Hepatocyte (in vitro differentiated cells): ENCODE measurements at regions not wholly inside any gene's neighbourhood (a gene's known extent, or its start where the extent isn't known, plus 50 kb on each side); places are given as distances from the start of the nearest gene placed in this dataset.

Experiments
- DNase-seq: peaks from one replicate; pipeline ENCODE4 v3.0.0-alpha.2; 2016; ENCODE audit warnings: low spot score
- H2AFZ ChIP-seq: fragments of 200-600 bp; sonication (generic); 2 replicates; pipeline ENCODE4 v1.6.0; 2016; ENCODE audit warnings: antibody characterized with exemption, mild to moderate bottlenecking
- H3K27ac ChIP-seq: fragments of 200-600 bp; sonication (generic); 2 replicates; pipeline ENCODE4 v1.5.1; 2016; ENCODE audit warnings: mild to moderate bottlenecking
- H3K27me3 ChIP-seq: fragments of 200-600 bp; sonication (generic); 2 replicates; pipeline ENCODE4 v1.6.1; 2016
- H3K36me3 ChIP-seq: fragments of 200-600 bp; sonication (generic); replicated peaks from 2 replicates; pipeline ENCODE4 v1.5.1; 2016; ENCODE audit warnings: low read depth; ENCODE audit not compliant: insufficient read depth
- H3K4me1 ChIP-seq: fragments of 200-600 bp; sonication (generic); 2 replicates; pipeline ENCODE4 v1.5.1; 2016; ENCODE audit warnings: mild to moderate bottlenecking, moderate library complexity; ENCODE audit not compliant: insufficient read depth
- H3K4me2 ChIP-seq: fragments of 200-600 bp; sonication (generic); 2 replicates; pipeline ENCODE4 v1.6.0; 2016
- H3K4me3 ChIP-seq: fragments of 200-600 bp; sonication (generic); 2 replicates; pipeline ENCODE4 v1.5.1; 2016; ENCODE audit warnings: mild to moderate bottlenecking
- H3K79me2 ChIP-seq: fragments of 200-600 bp; sonication (generic); 2 replicates; pipeline ENCODE4 v1.6.0; 2017; ENCODE audit warnings: mild to moderate bottlenecking
- H3K9me2 ChIP-seq: fragments of 200-600 bp; sonication (generic); replicated peaks from 2 replicates; pipeline ENCODE4 v1.6.0; 2017; ENCODE audit warnings: mild to moderate bottlenecking; ENCODE audit not compliant: insufficient read depth
- H3K9me3 ChIP-seq: fragments of 200-600 bp; sonication (generic); 2 replicates; pipeline ENCODE4 v1.5.1; 2016; ENCODE audit warnings: low read depth, mild to moderate bottlenecking
- H4K20me1 ChIP-seq: fragments of 200-600 bp; sonication (generic); 2 replicates; pipeline ENCODE4 v1.6.0; 2016; ENCODE audit warnings: mild to moderate bottlenecking; ENCODE audit not compliant: insufficient read depth, poor library complexity, severe bottlenecking
- CTCF ChIP-seq: fragments of 200-600 bp; sonication (generic); IDR thresholded peaks from 2 replicates; pipeline ENCODE4 v1.5.1; 2016; ENCODE audit warnings: antibody characterized with exemption, mild to moderate bottlenecking; ENCODE audit not compliant: poor library complexity
- EZH2 ChIP-seq: fragments of 200-600 bp; sonication (generic); IDR thresholded peaks from 2 replicates; pipeline ENCODE4 v1.6.1; 2016; ENCODE audit warnings: antibody characterized with exemption, mild to moderate bottlenecking, borderline replicate concordance
- EZH2phosphoT487 ChIP-seq: fragments of 200-600 bp; sonication (generic); IDR thresholded peaks from one replicate; pipeline ENCODE4 v1.6.1; 2018; ENCODE audit warnings: antibody characterized with exemption, mild to moderate bottlenecking, low read depth, moderate library complexity; ENCODE audit not compliant: unreplicated experiment, severe bottlenecking
- WGBS: methylation state at CpG from one replicate; pipeline ENCODE4 v1.1.6; 2016; ENCODE audit warnings: low lambda C conversion rate; ENCODE audit errors: missing lambda C conversion rate; 5-methylcytosine and 5-hydroxymethylcytosine counted together

- no peak overlapping the region for H3K4me3 ChIP-seq
- no peaks in the 10 kb centered on the region for H3K79me2 ChIP-seq
- H3K9me3 ChIP-seq: no peaks in the 10 kb centered on the region
- H3K36me3 ChIP-seq: no peaks in the 10 kb centered on the region
- 83% methylated on average over 2 of the region's 2 CpGs for WGBS
- H4K20me1 ChIP-seq: no peaks in the 10 kb centered on the region
- H3K27me3 ChIP-seq: no peaks in the 10 kb centered on the region
- no peaks in the 10 kb centered on the region for H3K9me2 ChIP-seq
- TF ChIP-seq CTCF (no peak), EZH2 (no peak), EZH2phosphoT487 (no peak)
- H3K4me2 ChIP-seq: no peak overlapping the region
- no peak overlapping the region for H2AFZ ChIP-seq
- DNase-seq: no peak
- no peak overlapping the region for H3K27ac ChIP-seq
- no peaks in the 10 kb centered on the region for H3K4me1 ChIP-seq
Observed at GRCh38 chr2:59993726-59994125, 559.7 kb downstream of the BCL11A start.

DNA sequence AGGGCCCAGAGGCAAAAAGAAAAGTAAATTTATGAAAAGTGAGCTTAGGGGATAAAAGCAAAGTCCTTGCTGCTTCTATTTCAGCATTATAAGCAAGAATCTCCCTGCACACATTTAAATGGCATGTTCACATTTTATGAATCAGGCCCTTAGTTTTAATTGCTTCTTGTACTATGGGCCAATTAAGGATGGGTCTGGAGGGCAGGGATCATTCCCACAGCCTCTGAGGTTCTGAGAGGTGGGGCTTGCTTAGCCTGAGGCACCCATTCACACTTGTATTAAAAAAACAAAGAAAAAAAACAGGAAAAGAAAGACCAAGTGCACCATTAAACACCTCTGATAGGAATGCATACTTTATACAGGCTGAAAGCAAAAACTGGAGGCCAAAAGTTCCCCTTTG, 565.1 kb downstream of the BCL11A start:
- no peaks in the 10 kb centered on the region for H3K36me3 ChIP-seq
- no peak overlapping the region for H3K27ac ChIP-seq
- H3K27me3 ChIP-seq: no peaks in the 10 kb centered on the region
- H3K4me1 ChIP-seq: no peaks in the 10 kb centered on the region
- H3K79me2 ChIP-seq: no peaks in the 10 kb centered on the region
- H2AFZ ChIP-seq: no peak overlapping the region
- TF ChIP-seq EZH2 (no peak), EZH2phosphoT487 (no peak), CTCF (no peak)
- no peaks in the 10 kb centered on the region for H3K9me2 ChIP-seq
- H4K20me1 ChIP-seq: no peaks in the 10 kb centered on the region
- no peak for DNase-seq
- no peaks in the 10 kb centered on the region for H3K9me3 ChIP-seq
- no peak overlapping the region for H3K4me3 ChIP-seq
- H3K4me2 ChIP-seq: no peak overlapping the region

- H3K4me1 ChIP-seq: no peaks in the 10 kb centered on the region
- no peaks in the 10 kb centered on the region for H4K20me1 ChIP-seq
- H3K4me2 ChIP-seq: no peak overlapping the region
- TF ChIP-seq CTCF: no peak
- no peak for TF ChIP-seq EZH2phosphoT487
- TF ChIP-seq EZH2: no peak
- DNase-seq: no peak
- H3K79me2 ChIP-seq: no peaks in the 10 kb centered on the region
- H3K9me3 ChIP-seq: no peaks in the 10 kb centered on the region
- no peak overlapping the region for H2AFZ ChIP-seq
- no peaks in the 10 kb centered on the region for H3K36me3 ChIP-seq
- WGBS: 92% methylated on average over 4 of the region's 4 CpGs
- no peak overlapping the region for H3K27ac ChIP-seq
- no peaks in the 10 kb centered on the region for H3K27me3 ChIP-seq
- no peaks in the 10 kb centered on the region for H3K9me2 ChIP-seq
- H3K4me3 ChIP-seq: no peak overlapping the region
Observed at GRCh38 chr2:59986511-59986910, 566.9 kb downstream of the BCL11A start.

- no peak for TF ChIP-seq EZH2
- no peak for TF ChIP-seq CTCF
- no peak for TF ChIP-seq EZH2phosphoT487
- Histone ChIP-seq H3K4me2 (no peak overlapping the region), H3K9me3 (no peaks in the 10 kb centered on the region), H3K27me3 (no peaks in the 10 kb centered on the region), H3K79me2 (no peaks in the 10 kb centered on the region), H4K20me1 (no peaks in the 10 kb centered on the region), H3K36me3 (no peaks in the 10 kb centered on the region), H2AFZ (no peak overlapping the region), H3K9me2 (no peaks in the 10 kb centered on the region), H3K4me3 (no peak overlapping the region), H3K27ac (no peak overlapping the region), H3K4me1 (no peaks in the 10 kb centered on the region)
- 60% methylated on average over 3 of the region's 3 CpGs for WGBS
- DNase-seq: no peak
Observed at GRCh38 chr2:59985923-59986322, 567.5 kb downstream of the BCL11A start.
